Stimulated activated naive CD4-positive, alpha-beta T cell treated with Interleukin-2 at 50 U/mL for 16 hours (primary cell): ENCODE measurements at regions not wholly inside any gene's neighbourhood (a gene's known extent, or its start where the extent isn't known, plus 50 kb on each side); places are given as distances from the start of the nearest gene placed in this dataset.

Experiments
- DNase-seq: peaks from one replicate; lab custom pipeline; 2025; lab: John Stamatoyannopoulos, UW

DNA sequence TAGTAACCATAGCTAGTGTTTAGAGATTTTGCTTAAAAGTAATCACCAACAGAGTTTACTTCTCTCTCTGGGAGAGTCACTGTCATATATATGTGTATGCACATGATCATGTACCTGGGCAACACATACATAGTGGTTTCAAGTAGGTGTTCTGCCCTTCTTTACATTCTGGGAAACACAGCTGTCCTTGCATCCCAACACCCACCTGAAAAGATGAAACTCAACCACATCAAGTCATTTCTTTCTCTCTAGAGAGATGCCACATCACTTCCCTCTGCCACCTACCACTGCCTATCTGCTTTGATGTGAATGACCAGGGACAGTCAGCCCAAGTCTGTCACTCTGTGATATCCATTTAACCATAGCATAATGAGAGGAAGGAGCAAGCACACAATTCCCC lies 155.8 kb upstream of the GADL1 start:
- no peak for DNase-seq

DNA sequence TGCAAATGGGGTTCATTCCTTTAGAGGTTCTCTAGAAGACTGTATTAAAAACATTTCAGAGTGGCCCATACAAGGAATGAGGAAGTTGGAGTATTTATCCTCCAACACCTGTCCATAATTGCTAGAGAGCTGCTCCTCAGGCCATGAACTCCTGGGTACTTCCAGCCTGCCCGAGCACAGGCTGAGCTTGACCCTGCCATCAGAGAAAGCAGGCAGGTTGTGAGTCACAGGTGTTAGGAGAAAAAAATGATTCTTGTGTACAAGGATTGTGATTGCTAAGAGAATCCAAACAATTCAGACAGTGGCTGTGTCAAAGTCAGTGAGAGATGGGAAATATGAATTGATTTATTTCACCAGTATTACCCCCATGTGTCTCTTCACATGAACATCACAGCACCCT lies 156.8 kb upstream of the GADL1 start:
- no peak for DNase-seq

DNA sequence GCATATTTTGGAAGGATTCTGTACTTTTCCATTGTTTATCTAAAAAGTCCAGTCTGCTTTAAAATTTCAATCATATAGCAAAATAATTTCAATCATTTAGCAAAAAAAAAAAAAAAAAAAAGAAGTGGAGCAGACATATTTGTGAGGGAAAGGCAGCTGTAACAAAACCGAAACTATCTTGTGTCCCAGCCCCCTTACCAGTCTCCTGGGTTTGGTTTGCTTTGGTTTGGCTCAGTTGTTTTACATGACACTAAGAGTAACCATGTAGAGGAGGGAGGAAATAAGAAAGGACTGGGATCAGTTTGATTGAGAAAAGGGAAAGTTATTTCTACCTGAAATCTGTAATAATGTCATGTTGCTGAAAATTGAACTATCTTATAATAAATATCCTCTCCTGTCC lies 158.8 kb upstream of the GADL1 start:
- no peak for DNase-seq

DNA sequence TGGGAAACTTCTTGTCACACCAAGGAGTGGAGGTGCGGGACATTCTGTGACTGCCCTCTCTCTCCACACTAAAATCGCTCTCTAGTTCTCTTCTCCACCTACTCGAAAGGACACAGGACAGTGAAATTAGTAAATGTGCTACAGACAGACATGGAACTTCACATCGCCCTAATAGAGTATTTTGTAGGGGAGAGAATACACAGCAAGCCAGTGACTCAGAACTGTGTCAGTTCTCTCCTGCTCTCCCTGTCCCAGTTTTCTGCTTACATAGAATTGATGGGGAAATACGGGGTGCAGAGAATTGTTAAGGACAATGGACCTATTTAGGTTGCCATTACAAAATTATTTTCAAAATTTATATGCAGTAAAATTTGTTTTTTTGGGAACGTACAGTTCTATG lies 159.6 kb upstream of the GADL1 start:
- no peak for DNase-seq

DNA sequence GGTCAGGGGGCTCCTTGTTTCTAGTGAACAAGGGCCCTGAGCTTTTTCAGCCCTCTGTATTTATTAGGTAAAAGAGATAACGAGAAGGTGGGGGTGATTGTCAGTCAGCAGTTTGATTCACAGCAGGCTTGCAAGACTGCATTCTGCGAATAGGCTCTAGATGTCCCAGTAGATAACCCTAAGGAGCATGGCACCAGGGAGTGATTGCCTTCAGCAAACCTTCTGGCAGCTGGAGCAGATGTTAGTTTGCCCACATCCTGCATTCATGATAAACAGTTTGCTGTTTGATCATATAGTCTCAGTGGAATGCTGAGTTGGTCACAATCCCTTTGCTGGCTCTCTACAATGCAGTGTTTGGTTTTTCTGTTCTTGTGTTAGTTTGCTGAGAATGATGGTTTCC lies 161.3 kb upstream of the GADL1 start:
- DNase-seq: no peak

DNA sequence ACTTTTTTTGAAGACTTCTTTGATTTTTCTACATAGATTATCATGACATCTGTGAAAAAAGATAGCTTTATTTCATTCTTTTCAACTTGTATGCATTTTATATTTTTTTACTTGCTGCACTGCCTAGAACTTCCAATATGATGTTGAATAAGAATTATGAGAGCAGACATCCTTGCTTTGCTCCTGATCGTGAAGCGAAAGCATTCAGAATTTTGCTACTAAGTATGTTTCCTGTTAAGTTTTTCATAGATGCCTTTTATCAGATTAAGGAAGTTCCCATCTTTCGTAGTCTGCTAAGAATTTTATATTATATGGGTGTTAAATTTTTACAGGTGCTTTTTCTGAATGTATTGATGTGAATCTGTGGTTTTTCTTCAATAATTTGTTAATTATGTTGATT lies 163.4 kb upstream of the GADL1 start:
- no peak for DNase-seq

DNA sequence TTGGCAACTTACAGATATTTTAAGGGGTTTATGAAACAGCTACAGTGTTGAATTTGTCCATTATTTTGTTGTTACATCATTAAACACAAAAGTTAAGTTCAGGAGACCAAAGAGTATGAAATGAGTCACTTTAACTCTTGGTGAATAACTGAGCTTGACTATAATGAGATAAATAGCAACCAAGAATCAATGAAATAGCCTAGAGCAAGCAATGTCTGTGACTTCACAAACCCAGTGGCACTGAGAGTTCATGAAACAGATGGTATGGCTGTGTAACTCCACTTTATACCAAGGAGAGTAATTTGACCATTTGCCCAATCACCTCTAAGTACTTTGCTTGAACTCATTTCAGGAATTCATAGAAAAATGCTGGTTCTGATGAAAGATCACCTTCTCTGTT lies 169.6 kb upstream of the GADL1 start:
- DNase-seq: no peak

DNA sequence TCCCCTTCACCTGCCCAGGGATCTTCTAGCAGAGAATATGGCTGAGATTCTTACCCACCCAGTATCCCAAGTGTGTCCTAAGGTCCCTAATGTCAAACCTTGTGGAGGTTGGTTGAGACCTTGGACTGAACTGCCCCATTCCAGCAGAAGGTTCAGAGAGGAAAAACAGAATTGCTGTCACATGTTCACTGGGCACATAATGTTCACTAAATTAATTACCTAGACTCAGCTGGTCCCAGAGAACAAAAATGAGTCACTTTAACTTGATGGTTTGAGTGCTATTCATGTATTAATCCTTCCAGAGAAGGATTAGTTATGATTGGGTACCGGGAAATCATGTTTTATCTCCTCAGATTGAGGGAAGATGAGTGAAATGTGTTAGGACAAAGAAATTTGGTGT lies 171.3 kb upstream of the GADL1 start:
- no peak for DNase-seq

DNA sequence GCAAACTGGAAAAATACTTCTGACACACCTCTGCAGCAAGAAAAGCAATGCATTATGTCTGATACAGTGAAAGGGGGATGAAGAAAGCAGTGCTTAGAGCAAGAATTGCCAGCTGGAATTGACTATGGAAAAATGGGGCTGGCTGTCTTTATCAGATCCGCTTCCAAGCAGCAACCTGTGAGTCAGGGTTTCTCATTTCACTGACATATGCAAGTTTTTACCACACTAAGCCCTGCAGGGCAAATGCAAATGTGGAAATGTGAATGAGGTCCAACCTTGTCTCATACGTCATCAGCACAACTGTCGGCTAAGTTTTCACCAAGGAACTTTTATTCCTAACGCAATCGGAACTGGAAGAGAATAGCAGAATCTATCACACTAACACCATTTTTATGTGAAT lies 172.5 kb upstream of the GADL1 start:
- no peak for DNase-seq

DNA sequence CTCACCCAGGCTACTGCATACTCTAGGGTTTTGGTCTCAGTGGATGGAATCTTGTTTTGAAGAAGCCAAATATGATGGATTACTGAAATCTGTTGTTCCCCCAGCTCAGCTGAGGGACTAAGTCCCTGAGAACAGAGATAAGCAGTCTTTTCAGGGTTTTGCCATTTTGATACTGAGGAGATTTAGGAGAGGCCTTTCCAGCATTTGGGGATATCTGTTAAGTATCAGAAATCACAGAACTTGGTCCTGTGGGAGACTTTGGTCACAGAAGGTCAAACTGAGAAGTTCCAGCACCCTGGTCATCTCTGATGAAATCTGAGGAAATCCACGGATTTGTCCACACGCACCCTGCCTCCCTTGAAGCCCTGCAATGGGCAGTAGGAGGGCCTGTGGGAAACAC lies 181.0 kb upstream of the GADL1 start:
- DNase-seq: no peak

DNA sequence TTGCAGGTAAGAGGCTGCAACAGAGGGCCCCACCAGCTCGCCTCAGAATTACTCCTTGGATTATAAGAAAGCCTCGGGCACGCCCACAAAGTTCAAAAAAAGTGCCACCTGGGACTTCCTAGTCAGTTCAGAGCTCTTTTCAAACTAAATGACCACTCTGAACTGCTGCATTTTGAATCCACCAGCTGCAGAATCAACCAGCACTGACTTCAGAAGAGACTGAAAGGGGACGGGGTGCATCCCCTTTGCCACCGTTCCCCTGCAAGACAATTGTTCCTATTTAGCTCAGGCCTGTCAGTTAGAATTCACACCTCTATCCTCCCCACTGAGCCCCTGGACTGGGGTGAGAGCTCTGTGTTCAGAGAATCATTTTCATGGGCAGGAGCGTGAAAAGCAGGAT lies 181.4 kb upstream of the GADL1 start:
- DNase-seq: no peak

DNA sequence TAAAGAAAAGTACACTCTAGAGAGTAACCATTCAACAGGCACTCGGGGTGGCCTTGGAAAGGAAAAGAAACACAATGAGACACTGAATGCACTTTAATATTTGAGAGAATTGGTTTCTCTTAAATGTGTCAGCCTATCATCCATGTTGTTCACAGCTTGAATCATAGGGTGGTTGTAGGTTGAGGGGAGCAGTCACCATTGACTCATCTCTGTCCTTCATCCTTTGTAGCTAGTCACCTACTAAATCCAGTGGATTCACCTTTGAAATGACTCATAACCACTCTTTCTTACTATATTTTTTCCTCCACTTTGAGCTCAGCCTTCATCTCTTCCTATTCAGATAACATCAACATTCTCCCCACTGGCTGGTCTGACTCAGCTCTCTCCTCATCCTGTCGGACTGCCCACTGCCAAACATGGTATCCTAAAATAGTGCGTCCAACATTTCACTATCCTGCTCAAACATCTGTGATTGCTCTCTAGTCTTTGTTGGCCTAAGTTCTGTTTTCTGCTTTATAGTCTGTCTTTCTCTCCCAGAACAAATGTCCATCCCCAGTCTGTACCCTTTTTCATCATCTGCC lies 182.7 kb upstream of the GADL1 start:
- DNase-seq: peak; percentile 26

DNA sequence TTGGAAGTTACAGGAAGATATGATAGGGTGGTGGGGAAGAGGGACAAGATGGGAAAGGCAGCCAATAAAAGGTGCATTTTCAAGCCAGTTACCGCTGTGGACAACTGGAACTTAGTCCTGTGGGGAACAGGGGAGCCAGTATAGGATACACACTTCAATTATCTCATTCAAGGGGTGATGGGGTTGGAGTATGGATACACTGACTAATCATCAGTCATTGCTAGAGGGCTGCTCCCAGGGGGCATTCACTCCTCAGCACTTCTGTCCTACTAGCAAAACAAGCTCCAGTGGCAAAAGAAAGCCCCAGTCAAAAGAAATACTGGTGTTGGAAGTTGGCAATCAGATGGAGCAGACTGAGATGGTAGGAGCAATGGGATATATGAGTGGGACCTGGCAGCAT lies 183.4 kb upstream of the GADL1 start:
- no peak for DNase-seq

DNA sequence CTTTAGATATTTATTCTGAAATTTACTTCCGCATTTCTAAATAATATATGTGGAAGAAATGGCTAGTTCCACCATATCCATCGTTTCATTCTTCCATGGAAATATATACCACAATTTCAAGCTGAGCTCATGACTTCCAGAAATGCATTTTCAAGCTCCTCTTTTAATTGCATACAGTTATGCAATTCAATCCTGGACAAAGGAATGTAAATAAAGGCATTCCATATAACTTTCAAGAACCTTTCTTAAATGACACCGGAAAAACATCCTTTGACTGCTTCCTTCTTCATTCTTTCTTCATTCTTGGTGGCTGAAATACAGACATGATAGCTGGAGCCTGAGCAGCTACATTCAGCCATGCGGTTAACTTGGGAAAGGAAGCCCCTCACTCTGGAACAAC lies 185.2 kb upstream of the GADL1 start:
- DNase-seq: no peak

DNA sequence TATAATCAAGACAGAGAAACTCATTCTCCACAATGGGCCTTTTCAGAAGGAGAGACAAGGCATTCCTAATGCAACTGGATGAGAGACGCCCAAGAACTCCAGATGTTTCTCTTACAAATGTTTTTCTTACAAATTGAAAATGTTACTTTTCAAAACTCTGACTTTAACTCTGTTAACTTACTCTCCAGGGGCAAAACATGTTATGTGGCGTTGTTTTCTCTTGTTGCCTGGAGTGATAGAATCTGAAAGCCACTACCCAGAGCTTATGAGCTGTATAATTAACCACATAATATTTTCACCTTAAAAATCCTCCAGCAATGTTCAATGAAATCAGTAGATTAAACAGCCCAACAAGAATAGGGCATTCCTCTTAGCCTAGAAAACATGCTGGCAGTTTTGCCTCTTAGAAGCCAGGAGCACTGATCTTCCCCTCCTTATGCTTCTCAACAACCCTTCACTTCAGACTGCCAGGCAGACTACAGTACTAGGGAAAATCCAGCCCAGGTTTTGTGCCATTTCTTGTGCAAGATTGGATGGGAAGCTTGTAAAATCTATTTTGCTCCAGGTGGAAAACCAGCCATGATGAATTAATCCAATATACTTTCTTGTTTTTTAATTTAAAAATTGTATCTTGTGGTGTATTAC lies 186.7 kb upstream of the GADL1 start:
- DNase-seq: no peak

DNA sequence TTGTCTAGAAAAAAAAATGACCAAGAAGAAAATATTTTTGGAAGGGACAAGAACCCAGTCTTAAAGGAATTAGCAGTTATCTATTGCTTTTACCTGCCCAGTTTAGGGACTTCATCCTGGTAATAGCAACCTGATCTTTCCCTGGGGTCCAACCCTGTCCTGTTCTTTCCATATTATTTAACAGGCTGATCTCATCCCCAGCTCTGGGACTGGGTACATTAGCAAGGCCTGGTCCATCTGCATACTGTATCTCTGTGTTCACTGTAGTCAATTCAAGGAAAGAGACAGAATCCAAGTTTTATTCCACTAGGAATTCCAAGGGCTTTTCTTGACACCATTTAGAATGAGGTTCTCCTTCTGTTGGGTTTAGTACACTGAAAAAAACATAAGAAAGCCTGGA lies 191.7 kb upstream of the GADL1 start:
- DNase-seq: no peak

DNA sequence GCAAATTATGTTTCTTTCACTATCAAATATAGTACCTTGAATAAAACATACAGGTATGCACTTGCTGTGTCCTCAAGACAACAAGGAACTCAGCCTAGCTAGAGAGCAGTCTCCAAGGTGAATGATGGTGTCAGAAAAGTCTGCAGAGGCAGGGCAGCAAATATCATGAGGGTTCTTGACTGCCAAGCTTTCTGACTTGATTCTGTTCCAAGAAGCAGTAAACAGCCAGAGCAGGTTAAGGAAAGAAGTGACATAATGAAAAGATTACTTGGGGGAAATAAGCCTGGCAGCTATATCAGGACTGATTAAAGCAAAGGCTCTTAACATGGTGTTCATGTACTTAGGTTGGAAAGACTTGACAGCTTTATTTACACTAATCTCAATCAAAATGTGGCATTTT lies 192.2 kb upstream of the GADL1 start:
- no peak for DNase-seq

DNA sequence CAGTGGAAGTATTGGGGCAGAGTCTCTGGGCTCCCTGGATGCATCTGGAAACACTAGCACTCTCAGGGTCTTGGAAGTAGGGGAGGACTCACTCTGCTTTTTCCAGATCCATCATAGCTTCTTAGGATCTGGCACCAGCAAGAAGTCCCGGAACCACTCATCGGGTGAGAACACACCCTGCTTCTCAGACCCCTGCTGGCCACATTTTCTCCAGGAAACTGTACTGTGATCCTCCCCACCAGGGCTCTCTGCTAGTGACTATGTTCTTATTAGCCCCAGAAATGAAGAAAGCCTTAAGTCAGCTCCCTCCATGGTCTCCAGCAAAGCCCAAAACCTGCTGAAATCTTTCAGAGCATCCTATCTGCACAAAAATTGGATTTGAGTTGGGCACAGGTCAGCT lies 197.3 kb upstream of the GADL1 start:
- DNase-seq: no peak

DNA sequence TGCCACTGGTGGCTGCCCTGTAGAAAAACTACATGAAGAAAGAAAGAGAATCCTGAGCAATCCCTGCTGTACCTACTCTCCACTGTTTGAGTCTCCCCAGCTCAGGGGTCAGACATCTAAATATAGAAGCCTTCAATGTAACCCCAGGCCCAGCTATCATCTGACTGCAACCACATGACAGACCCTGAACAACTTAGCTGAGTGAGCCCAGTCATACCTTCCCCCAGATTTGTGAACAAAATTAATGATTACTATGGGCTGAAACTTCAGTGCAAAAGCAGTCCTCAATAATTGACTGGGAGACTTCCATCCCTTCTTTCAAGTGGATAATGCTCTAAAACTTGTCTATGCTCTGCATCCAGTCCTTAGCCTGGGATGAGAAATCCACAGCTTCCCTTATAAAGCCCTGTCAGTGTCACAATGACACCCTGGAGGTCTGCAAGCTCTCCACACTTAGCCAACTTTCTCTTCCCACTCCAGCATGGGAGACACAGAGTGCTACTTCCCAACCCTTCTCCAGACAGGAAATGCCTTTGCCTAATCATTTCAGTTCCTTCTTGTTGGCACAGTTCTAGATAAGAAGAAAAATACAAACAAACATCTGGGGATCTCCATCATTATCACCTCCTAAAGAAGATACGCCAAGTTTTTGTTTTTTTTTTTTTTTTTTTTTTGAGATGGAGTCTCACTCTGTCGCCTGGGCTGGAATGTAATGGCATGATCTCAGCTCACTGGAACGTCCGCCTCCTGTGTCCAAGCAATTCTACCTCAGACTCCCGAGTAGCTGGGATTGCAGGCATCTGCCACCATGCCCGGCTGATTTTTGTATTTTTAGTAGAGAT lies 198.5 kb upstream of the GADL1 start:
- DNase-seq: no peak

DNA sequence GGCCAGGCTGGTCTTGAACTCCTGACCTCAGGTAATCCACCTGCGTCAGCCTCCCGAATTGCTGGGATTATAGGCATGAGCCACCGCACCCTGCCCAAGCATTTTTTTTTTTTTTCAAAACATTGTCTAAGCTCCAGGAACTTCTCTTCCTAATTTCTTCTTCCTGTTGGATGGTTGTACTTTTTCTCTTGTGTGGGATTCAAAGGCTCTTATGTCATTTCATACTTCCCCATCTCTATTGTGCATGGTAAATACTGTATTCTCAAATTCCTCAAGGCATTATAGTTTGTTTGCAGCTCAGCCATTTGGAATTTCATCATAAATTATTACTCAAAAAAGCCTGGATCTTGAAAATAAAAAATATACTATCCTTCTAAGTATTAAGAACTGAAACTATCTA lies 199.1 kb upstream of the GADL1 start:
- DNase-seq: no peak

DNA sequence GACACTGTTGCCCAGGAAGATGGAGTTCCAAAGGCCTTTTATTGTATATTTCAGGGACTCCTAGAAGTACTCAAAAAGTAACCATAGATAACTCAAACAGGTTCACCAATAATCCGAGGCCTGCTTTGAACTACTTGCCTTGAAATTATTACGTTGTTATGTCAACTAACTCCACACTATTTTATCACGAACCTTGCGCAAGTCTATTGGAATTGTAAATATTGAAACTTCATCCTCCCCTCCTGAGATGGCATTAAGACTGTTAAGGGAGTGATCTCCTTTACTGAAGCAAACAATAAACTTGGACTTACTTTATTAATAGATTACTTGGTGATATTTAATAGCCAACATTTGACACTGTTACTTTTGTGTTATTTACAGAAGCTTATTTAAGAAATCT lies 199.6 kb upstream of the GADL1 start:
- no peak for DNase-seq

DNA sequence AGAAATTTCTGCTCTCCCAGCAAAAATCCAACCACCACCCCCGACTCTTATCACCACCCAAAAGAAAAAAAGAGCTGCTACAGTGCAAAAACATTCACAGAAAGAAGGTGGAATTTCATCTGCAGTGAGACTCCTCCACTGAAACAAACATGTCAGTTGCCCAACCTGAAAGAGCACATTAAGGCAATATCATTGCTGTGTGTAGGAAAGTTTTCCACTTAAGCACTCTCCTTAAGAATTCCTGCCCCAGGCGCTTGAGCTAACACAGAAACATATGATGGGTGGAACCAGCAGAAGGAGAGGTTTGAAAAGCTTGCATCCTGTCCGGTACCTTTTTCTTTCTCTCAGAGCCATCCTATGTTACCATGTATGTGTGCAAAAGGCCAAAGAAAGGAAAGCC lies 200.8 kb upstream of the GADL1 start:
- DNase-seq: no peak

DNA sequence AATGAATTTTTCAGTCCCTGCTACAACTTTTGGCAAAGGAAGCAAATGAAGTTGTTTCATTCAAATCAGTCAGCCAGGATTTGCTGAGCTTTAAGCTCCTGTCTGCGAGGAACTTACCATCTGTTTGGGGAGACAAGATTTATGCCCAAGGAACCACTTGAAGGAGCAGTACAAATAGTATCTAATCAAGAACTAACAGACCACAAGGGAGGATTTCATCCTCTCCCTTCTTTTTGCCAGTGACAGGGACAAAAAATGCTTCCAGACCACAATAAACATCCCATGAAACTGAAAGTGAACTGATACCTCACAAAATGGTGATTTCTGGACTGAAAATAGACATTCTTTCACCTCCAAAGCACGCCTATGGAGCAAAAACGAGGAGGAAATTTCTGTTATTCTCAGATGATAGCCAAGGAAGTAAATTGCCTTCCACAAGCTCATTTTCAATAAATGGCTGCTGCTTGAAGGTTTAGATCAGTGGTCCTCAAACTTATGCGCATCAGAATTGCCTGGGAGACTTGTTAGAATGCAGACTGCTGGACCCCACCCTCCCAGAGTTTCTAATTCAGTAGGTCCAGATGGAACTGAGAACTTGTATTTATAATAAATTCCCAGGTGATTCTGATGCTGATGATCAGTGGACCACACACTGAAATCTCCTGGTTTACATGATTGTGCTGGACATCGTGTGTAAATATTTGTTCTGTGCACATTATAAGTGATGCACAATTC lies 202.4 kb upstream of the GADL1 start:
- DNase-seq: no peak
